ENCODE measurements at regions not wholly inside any gene's neighbourhood (a gene's known extent, or its start where the extent isn't known, plus 50 kb on each side); places are given as distances from the start of the nearest gene placed in this dataset.

DNA sequence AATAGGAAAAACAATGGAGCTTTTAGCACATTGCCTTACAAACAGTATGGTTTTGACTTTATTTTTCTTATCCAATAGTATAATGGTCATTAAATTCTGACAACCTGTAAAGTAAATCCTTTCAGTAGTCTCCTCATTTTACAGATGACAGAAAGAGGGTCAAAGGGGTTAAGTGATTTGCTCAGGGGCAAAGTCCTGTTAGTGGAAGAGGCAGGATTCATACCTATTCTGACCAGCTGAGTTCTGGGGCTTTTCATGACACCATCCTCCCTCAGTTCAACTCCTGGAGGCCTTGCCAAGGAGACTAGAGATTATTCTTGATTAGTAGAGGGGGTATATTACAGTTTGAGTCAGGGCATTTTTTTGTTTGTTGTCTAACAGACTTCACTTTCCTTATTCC is 278.7 kb upstream of the DUSP10 start:
- no peak overlapping the region for H3K4me2 ChIP-seq (ENCODE audit: low read length)

DNA sequence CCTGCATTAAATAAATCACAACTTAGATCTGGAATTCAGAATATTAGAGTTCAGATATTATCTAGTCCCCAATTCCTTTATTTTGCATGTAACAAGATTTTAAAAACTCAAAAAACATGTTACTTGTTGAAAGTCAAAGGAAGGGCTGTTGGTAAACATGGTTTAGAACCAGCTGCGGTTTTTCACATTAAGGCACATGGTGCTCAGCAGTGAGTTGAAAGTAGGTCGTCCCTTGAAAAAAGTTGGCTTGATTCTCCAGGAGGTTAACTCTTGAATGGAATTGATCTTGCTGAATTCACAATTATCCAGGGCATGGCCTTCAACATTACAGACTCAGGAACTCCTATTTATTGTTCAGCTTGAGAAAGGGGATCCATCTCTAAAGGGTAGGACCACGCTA is 277.1 kb upstream of the DUSP10 start:
- Mint-ChIP-seq H3K27me3 (ENCODE audit: low read depth, unreplicated experiment) (no peaks in the 10 kb centered on the region), H3K4me1 (ENCODE audit: low read depth, unreplicated experiment) (no peaks in the 10 kb centered on the region), H3K9me3 (ENCODE audit: unreplicated experiment) (peaks cover 3% of the 10 kb centered on the region), H3K27ac (ENCODE audit: unreplicated experiment) (no peak overlapping the region), H3K4me3 (ENCODE audit: unreplicated experiment) (no peak overlapping the region), H3K36me3 (ENCODE audit: low read depth, unreplicated experiment) (no peaks in the 10 kb centered on the region)
- FAIRE-seq (no peak), DNase-seq (ENCODE audit: low read depth) (no peak)
- no peak overlapping the region for H3K4me3 ChIP-seq (ENCODE audit: insufficient read depth, low read depth, low read length)
- no peak overlapping the region for H3K27ac ChIP-seq (ENCODE audit: low read depth, low read length)
- no peaks in the 10 kb centered on the region for H3K9me3 ChIP-seq (ENCODE audit: insufficient read depth, low read depth, low read length)
- no peaks in the 10 kb centered on the region for H3K4me1 ChIP-seq (ENCODE audit: insufficient read depth, low read length)
- no peak for TF ChIP-seq EZH2 (IDR thresholded peaks at IDR 0.05; ENCODE audit: insufficient read depth, low read length)
- H4K20me1 ChIP-seq (ENCODE audit: insufficient read depth, low read length) = no peaks in the 10 kb centered on the region
- H2AFZ ChIP-seq (ENCODE audit: low read depth, low read length) = no peak overlapping the region
- no peaks in the 10 kb centered on the region for H3K79me2 ChIP-seq (ENCODE audit: insufficient read depth, low read length)
- H3K36me3 ChIP-seq (ENCODE audit: insufficient read depth, low read length) = no peaks in the 10 kb centered on the region
- no peaks in the 10 kb centered on the region for H3K27me3 ChIP-seq (ENCODE audit: insufficient read depth, low read length)
- no peak overlapping the region for H3K4me2 ChIP-seq (ENCODE audit: low read length)
- no peak overlapping the region for H3K9ac ChIP-seq (ENCODE audit: low read length)

More for the DNA sequence above, 278.7 kb upstream of the DUSP10 start:
- H3K9me3 Mint-ChIP-seq (ENCODE audit: unreplicated experiment) = peaks cover 3% of the 10 kb centered on the region
- Histone ChIP-seq H3K4me3 (ENCODE audit: insufficient read depth, low read depth, low read length) (no peak overlapping the region), H2AFZ (ENCODE audit: low read depth, low read length) (no peak overlapping the region), H3K4me1 (ENCODE audit: insufficient read depth, low read length) (no peaks in the 10 kb centered on the region), H3K27ac (ENCODE audit: low read depth, low read length) (no peak overlapping the region), H3K27me3 (ENCODE audit: insufficient read depth, low read length) (no peaks in the 10 kb centered on the region), H3K9me3 (ENCODE audit: insufficient read depth, low read depth, low read length) (no peaks in the 10 kb centered on the region), H3K36me3 (ENCODE audit: insufficient read depth, low read length) (no peaks in the 10 kb centered on the region), H4K20me1 (ENCODE audit: insufficient read depth, low read length) (no peaks in the 10 kb centered on the region), H3K79me2 (ENCODE audit: insufficient read depth, low read length) (no peaks in the 10 kb centered on the region), H3K9ac (ENCODE audit: low read length) (no peak overlapping the region)
- H3K36me3 Mint-ChIP-seq (ENCODE audit: low read depth, unreplicated experiment) = no peaks in the 10 kb centered on the region
- H3K4me3 Mint-ChIP-seq (ENCODE audit: unreplicated experiment) = no peak overlapping the region
- no peaks in the 10 kb centered on the region for H3K4me1 Mint-ChIP-seq (ENCODE audit: low read depth, unreplicated experiment)
- DNase-seq (ENCODE audit: low read depth) = no peak
- FAIRE-seq = no peak
- no peaks in the 10 kb centered on the region for H3K27me3 Mint-ChIP-seq (ENCODE audit: low read depth, unreplicated experiment)
- peak overlapping the region; percentile 68 for H3K27ac Mint-ChIP-seq (ENCODE audit: unreplicated experiment)
- TF ChIP-seq EZH2 (IDR thresholded peaks at IDR 0.05; ENCODE audit: insufficient read depth, low read length) = no peak
- TF ChIP-seq, protein P1, sequence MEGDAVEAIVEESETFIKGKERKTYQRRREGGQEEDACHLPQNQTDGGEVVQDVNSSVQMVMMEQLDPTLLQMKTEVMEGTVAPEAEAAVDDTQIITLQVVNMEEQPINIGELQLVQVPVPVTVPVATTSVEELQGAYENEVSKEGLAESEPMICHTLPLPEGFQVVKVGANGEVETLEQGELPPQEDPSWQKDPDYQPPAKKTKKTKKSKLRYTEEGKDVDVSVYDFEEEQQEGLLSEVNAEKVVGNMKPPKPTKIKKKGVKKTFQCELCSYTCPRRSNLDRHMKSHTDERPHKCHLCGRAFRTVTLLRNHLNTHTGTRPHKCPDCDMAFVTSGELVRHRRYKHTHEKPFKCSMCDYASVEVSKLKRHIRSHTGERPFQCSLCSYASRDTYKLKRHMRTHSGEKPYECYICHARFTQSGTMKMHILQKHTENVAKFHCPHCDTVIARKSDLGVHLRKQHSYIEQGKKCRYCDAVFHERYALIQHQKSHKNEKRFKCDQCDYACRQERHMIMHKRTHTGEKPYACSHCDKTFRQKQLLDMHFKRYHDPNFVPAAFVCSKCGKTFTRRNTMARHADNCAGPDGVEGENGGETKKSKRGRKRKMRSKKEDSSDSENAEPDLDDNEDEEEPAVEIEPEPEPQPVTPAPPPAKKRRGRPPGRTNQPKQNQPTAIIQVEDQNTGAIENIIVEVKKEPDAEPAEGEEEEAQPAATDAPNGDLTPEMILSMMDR (IDR thresholded peaks at IDR 0.05; ENCODE audit: insufficient read depth, low read depth, low read length) = no peak

DNA sequence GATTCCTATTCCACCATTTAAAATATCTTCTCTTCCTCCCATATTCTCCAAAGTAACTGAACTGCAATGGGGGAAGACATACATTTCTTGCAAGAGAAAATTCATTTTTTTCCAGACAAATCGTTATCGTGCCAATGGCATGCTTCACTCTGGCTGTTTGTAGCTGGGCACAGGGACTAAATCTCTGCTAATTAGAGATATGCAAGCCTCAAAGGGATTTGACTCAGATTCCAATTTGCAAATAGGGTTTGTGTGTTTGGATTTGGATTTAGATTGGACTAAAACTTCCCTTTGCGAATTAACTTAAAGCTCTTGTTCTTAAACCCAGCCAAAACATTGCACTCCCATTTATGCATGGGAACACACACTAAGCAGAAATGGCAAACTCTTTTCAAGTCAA is 276.2 kb upstream of the DUSP10 start:
- Mint-ChIP-seq H3K4me1 (ENCODE audit: low read depth, unreplicated experiment) (no peaks in the 10 kb centered on the region), H3K27me3 (ENCODE audit: low read depth, unreplicated experiment) (no peaks in the 10 kb centered on the region), H3K36me3 (ENCODE audit: low read depth, unreplicated experiment) (no peaks in the 10 kb centered on the region), H3K9me3 (ENCODE audit: unreplicated experiment) (peaks cover 3% of the 10 kb centered on the region), H3K4me3 (ENCODE audit: unreplicated experiment) (no peak overlapping the region), H3K27ac (ENCODE audit: unreplicated experiment) (no peak overlapping the region)
- H4K20me1 ChIP-seq (ENCODE audit: insufficient read depth, low read length) = no peaks in the 10 kb centered on the region
- H3K4me3 ChIP-seq (ENCODE audit: insufficient read depth, low read depth, low read length) = no peak overlapping the region
- no peak overlapping the region for H3K27ac ChIP-seq (ENCODE audit: low read depth, low read length)
- no peak overlapping the region for H3K9ac ChIP-seq (ENCODE audit: low read length)
- DNase-seq (ENCODE audit: low read depth) = no peak
- no peak overlapping the region for H3K4me2 ChIP-seq (ENCODE audit: low read length)
- H3K79me2 ChIP-seq (ENCODE audit: insufficient read depth, low read length) = no peaks in the 10 kb centered on the region
- no peaks in the 10 kb centered on the region for H3K27me3 ChIP-seq (ENCODE audit: insufficient read depth, low read length)
- no peaks in the 10 kb centered on the region for H3K4me1 ChIP-seq (ENCODE audit: insufficient read depth, low read length)
- no peaks in the 10 kb centered on the region for H3K36me3 ChIP-seq (ENCODE audit: insufficient read depth, low read length)
- FAIRE-seq = peak; percentile 34
- TF ChIP-seq EZH2 (IDR thresholded peaks at IDR 0.05; ENCODE audit: insufficient read depth, low read length) = no peak
- TF ChIP-seq, protein P1 (IDR thresholded peaks at IDR 0.05; ENCODE audit: insufficient read depth, low read depth, low read length) = no peak
- no peaks in the 10 kb centered on the region for H3K9me3 ChIP-seq (ENCODE audit: insufficient read depth, low read depth, low read length)
- no peak overlapping the region for H2AFZ ChIP-seq (ENCODE audit: low read depth, low read length)
